ENCODE measurements at regions not wholly inside any gene's neighbourhood (a gene's known extent, or its start where the extent isn't known, plus 50 kb on each side); places are given as distances from the start of the nearest gene placed in this dataset.
A peak's percentile ranks its signal among the peaks of the same experiment; 100 is the strongest.

- TF ChIP-seq TSHZ2 (CRISPR knock-in tag; IDR thresholded peaks at IDR 0.05) (no peak), ZFP30 (CRISPR knock-in tag; IDR thresholded peaks at IDR 0.05) (no peak), ZFP3 (CRISPR knock-in tag; IDR thresholded peaks at IDR 0.05) (no peak)
Measured at GRCh38 chr2:57981083-57981768, 65.4 kb upstream of the VRK2 start (continued).

- no peak for ATAC-seq
Measured at GRCh38 chr2:57987835-57988573, 58.6 kb upstream of the VRK2 start.

GRCh38 chr2:57990118-57990725, 56.4 kb upstream of the VRK2 start:
- peak; percentile 41; the same call in 1 of the 3 replicates for ATAC-seq
- TF ChIP-seq TOX (CRISPR knock-in tag; IDR thresholded peaks at IDR 0.05; ENCODE audit: borderline replicate concordance) = no peak
- TF ChIP-seq ZNF8 (CRISPR knock-in tag; IDR thresholded peaks at IDR 0.05) = no peak
- no peak for TF ChIP-seq POU6F1 (CRISPR knock-in tag; IDR thresholded peaks at IDR 0.05; ENCODE audit: borderline replicate concordance, low read depth)
- TF ChIP-seq ZNF70 (CRISPR knock-in tag; IDR thresholded peaks at IDR 0.05) = no peak
- no peak for TF ChIP-seq SNAI2 (CRISPR knock-in tag; IDR thresholded peaks at IDR 0.05)
- no peak for TF ChIP-seq ZC3H10 (CRISPR knock-in tag; IDR thresholded peaks at IDR 0.05)
- TF ChIP-seq RARB (CRISPR knock-in tag; IDR thresholded peaks at IDR 0.05) = no peak
- TF ChIP-seq BACH2 (CRISPR knock-in tag; IDR thresholded peaks at IDR 0.05; ENCODE audit: borderline replicate concordance) = no peak
- TF ChIP-seq GLIS3 (CRISPR knock-in tag; IDR thresholded peaks at IDR 0.05) = no peak

More at GRCh38 chr2:57987835-57988573, 58.6 kb upstream of the VRK2 start:
- TF ChIP-seq TOX (CRISPR knock-in tag; IDR thresholded peaks at IDR 0.05; ENCODE audit: borderline replicate concordance) = no peak
- no peak for TF ChIP-seq TSHZ2 (CRISPR knock-in tag; IDR thresholded peaks at IDR 0.05)
- no peak for TF ChIP-seq ZNF8 (CRISPR knock-in tag; IDR thresholded peaks at IDR 0.05)
- no peak for TF ChIP-seq SNAI2 (CRISPR knock-in tag; IDR thresholded peaks at IDR 0.05)
- no peak for TF ChIP-seq RARB (CRISPR knock-in tag; IDR thresholded peaks at IDR 0.05)
- TF ChIP-seq PPARA (CRISPR knock-in tag; IDR thresholded peaks at IDR 0.05; ENCODE audit: borderline replicate concordance) = no peak
- TF ChIP-seq ARNTL (CRISPR knock-in tag; IDR thresholded peaks at IDR 0.05; ENCODE audit: borderline replicate concordance, low read depth) = no peak
- TF ChIP-seq ZNF565 (CRISPR knock-in tag; conservative IDR thresholded peaks at IDR 0.05; ENCODE audit: low read depth) = no peak
- TF ChIP-seq ESRRG (CRISPR knock-in tag; IDR thresholded peaks at IDR 0.05) = no peak
- no peak for TF ChIP-seq POU6F1 (CRISPR knock-in tag; IDR thresholded peaks at IDR 0.05; ENCODE audit: borderline replicate concordance, low read depth)
- no peak for TF ChIP-seq CSRNP3 (CRISPR knock-in tag; IDR thresholded peaks at IDR 0.05)

Measured in SK-N-SH treated with all-trans-retinoic acid at 6 μM for 48 hours (cell line).